GM19043 (cell line): ENCODE measurements at regions not wholly inside any gene's neighbourhood (a gene's known extent, or its start where the extent isn't known, plus 50 kb on each side); places are given as distances from the start of the nearest gene placed in this dataset.

ENCODE experiments used
- ATAC-seq: cut with Tn5 transposase; IDR thresholded peaks from one replicate; pipeline ENCODE4 v1.9.1; 2021; ENCODE audit warnings: low read depth; ENCODE audit not compliant: unreplicated experiment

DNA sequence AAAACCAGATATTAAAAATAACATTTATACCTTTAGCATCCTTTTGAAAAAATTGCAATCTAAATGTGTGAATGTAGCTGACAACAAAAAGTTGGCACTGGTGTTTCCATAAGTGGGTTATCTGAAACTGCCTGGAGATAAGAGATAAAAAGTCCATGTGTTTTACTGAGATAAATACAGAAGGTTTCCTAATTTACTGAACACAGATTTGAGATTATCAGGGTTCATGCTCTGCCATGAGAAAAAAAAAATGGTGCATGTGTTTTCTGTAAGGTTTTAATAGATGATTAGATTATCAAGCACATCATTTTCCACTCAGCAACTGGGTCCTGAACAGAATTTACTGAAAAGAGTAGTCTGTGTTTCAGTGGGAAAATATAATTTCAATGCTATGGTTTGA is 326.2 kb upstream of the SLIT2 start:
- no peak for ATAC-seq

- no peak for ATAC-seq
These were observed 326.9 kb upstream of the SLIT2 start for GRCh38 chr4:19924761-19925160.

DNA sequence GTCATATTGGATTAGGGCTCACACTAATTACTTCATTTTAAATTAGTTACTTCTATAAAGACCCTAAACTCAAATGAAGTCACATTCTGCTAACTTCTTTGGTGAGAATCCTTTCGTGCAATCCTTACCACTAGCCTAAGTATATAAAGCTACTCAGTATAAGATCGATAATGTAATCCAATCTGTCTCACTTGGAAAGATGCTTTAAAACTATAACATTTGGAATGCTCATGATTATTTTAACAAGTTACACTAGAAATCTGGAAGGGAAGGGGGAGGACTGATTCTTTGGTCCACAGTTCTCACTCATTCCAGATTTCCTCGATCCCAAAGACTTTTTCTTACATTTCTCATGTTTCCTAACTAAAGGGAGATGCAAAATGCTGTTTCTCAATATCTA is 336.4 kb upstream of the SLIT2 start:
- ATAC-seq = no peak

DNA sequence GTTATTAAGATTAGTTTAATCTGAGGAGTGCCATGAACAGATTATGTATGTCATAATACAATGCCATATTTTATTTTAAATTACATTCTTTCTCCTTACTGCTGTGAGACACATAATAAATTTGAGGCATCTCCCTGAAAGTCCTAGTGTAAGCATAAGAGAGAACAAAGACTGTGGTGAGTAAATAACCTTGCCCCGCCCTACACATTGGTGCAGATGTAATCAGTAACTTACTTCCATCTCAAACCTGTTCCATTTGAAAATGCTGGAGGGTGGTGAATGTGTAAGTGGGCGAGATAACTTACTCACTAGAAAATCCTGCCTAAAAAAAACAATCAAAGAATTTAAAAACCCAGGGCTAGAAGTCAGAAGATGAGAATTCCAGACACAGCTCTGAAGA is 338.1 kb upstream of the SLIT2 start:
- ATAC-seq = no peak

DNA sequence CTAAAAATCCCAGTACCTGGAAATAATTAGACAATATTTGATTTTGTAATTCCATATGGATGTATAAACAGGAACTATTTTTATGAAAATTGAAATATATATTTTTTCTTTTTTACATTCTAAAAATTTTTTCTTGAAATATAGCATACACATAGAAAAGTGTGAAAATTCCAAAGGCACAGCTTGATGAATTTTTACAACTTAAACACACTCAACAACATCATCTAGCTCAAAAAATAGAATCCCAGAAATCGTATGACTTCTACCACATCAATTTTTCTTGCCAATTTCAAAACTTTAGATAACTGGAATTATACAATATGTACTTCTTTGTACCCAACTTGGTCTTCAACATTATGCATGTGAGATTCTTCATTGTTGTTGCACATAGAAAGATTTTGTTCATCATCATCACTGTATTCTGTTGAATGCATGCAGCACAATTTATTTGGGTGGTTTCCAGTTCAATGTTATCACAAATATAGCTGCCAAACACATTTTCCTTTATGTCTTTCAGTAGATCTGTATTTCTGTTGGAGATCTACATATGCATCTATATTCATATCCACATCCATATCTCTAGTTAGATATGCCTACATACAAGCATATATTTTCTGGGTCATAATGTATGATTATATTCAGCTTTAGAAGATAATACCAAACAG is 340.7 kb upstream of the SLIT2 start:
- ATAC-seq = no peak

DNA sequence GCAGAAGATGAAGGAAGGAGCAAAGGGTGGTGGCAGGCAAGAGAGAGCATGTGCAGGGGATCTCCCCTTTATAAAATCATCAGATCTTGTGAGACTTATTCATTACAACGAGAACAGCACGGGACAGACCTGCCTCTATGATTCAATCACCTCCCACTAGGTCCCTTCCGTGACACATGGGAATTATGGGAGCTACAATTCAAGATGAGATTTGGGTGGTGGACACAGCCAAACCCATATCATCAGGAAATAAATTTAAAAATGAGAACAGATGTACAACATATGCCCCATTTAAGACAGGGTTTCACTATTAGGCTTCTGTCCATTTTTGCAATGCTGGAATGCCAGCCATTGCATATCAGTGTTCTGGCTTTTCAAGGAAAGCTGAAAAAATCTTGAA is 346.7 kb upstream of the SLIT2 start:
- no peak for ATAC-seq

DNA sequence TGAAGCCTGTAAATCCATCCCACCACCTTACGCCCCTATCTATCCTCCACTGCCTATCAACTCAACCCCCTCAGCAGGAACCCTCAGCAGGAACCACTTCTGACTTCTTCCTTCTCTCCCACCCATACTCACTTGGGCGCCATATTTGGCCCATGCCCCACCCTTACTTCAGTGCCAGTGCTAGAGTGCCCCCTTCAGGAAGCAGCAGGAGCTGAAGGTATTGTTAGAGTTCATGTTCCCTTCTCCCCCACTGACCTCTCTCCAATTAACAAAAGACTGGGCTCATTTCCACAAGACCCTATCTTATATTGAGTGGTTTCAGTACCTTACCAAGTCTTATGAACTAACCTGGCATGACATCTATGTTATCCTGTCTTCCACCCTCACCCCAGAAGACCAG is 363.1 kb upstream of the SLIT2 start:
- no peak for ATAC-seq

DNA sequence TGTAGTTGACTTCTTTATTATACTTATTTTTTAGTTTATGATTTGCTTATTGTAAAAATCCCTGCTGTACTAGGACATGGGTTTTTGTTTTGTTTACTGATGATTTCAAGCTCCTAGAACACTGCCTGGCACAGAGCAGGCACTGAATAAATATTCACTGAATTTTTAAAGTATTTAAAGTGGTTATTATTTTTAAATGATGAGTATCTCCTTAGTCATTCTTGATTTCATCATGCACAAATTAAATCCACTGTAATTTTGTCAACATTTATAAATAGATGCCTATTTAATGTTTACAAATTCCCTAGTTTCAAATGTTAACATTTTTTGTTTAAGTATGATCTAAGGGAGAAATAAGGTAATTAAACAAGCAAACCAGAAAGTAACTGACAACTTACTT is 367.9 kb upstream of the SLIT2 start:
- no peak for ATAC-seq

DNA sequence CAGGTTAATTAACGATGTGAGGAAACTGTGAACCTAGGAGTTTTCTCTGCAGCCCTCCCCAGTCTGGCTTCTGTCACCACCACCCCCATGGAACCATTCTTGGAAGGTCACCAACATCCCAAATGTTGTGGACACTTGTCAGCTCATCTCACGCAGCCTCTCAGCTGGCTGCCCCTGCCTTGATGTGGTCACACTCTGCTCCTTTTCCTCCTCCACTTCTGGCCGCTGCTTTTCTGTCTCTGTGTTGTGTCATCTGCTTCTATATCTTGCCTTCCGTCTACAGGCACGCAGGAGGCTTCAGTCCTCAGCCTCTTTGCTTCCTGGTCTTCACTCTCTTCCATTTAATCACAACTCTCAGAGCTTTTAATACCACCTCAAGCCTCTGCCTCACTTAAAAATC is 371.5 kb upstream of the SLIT2 start:
- ATAC-seq = no peak

DNA sequence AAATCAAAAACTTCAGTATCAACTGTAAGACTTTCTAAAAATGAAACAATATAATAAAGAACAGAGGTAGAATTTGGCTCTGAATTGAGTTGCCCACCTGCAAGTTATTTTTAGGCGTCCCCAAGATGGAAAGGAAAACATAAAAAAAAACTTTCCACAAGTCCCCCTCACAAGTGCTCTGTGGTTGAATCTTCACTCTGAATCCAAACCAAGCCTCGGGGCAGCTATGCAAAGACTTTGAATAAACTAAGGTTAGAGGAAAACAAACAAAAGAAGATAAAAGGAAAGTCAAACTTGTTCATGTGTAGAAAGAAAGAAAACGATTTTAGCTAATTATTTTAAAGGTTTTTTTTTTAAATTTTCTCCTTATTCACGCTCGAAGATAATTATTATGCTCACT is 372.4 kb upstream of the SLIT2 start:
- no peak for ATAC-seq

DNA sequence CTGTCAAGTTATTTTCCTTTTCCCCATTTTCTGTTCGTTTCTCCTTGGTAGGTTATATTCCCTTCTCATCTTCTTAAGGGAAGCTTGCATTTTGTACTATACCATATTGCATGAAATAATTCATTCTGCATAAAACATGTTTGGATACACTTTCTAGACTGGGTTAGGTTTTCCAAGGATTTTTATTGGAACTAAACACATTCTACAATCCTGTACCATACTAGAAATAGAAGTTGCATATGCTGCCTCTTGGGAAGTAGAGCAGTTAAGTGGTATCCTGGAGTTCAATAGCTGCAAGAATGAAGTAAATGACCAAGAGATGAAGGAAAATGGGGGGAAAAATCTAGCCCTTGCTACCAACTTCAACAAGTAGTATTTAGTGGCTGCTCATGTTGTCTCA is 393.7 kb upstream of the SLIT2 start:
- ATAC-seq = no peak

GRCh38 chr4:19857380-19857779 is 394.3 kb upstream of the SLIT2 start:
- ATAC-seq = no peak

DNA sequence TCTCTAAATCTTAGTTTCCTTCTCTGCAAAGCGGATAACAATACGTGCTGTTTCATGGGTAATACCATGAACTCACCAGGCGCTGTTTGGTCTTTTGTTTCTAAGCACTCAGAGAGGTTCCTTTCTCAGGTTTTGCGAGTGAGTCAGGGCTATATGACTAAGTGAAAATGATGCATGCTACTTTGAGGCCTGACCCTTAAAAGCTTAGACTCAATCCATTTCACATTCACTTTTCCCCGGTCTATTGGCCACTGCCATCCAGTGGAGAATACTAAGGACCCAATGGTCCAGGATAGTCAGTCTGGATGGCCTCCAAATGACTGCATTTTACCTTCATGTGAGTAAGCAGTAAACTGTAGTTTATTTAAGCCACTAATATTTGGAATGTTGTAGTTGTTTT is 400.8 kb upstream of the SLIT2 start:
- no peak for ATAC-seq

GRCh38 chr4:19844446-19844845 is 407.3 kb upstream of the SLIT2 start:
- ATAC-seq = no peak

GRCh38 chr4:19842471-19842870 is 409.2 kb upstream of the SLIT2 start:
- no peak for ATAC-seq

DNA sequence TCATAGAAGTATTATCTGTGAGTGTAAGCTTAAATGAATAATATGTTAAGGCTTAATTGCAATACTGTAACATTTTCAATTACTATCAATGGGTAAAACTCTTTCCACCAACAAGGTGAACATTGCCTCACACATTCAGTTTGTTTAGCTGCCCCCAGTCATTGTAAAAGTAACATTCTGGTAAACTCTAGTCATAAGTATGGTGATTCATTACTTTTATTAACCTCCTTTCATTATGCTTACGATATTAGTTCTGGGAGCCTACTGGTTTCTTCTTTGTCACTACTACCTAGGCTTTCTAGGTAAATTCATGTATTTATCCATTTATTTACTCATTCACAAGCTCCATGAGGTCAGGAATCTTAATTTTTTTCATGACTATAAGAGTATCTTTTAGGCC is 412.8 kb upstream of the SLIT2 start:
- ATAC-seq = no peak

GRCh38 chr4:19835429-19835828 is 416.3 kb upstream of the SLIT2 start:
- ATAC-seq = no peak

GRCh38 chr4:19832411-19832810 is 419.3 kb upstream of the SLIT2 start:
- ATAC-seq = no peak

DNA sequence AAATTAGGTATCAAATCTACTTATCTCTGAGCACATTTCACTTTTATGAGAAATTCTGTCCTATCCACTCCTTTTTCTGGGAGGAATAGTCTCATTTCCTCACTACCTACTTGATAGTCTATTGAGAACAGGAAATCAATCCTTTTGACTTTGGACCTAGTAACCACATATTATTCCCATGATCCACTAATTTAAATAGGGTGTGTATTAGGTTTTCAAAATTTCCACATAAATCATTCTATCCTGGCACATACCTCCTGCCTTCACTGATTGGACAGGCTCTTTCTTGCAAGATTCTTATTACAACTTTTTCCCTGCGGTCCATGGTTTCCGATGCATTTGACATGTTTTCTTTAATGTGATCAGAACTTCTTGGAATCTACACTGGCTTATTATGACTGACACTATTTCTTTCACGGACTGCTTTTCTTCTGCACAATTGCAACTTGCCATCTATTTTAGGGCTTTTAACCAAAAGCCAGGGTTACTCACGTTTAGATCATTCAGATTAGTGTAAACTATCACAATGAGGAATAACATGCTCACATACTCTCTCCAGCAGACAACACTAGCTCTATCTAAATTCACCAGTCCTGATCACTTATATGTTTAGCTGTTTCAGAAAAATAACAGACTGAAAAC is 419.9 kb upstream of the SLIT2 start:
- no peak for ATAC-seq

GRCh38 chr4:19829101-19829500 is 422.6 kb upstream of the SLIT2 start:
- no peak for ATAC-seq

DNA sequence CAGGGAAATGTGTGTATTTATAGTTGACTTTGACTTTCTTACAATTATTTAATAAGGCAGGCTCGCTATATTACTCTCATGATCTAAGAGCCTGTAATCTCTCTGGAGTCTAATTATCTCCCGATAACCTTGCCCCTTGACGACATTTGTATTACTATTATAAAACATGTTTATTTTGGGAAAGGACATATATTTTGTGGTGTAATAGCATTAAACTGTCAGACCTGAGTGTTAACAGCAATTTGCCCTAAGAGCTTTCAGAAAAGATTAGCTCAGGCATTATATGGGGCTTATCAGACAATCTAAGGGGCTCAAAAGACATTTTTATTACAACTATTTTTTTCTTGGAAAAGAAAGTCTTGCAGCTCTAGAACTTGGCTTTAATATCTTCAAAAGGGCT is 427.9 kb upstream of the SLIT2 start:
- no peak for ATAC-seq

DNA sequence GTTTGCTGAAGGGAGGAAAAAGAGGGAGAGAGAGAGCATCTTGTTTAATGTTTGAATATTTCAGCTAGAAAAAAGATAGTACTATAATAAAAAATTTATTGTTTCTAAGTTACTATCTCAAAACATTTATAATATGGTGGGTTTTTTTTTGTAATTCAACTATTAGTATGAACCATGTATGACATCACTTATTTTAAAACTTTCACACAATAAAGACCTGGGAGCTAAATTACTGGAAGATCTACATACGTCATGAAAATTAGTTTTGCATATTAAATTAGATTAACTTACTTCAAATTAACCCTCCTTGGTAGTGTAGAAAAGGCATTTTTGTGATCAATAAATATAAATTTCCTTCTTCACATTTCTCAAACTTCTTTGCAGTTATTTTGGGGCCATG is 432.0 kb upstream of the SLIT2 start:
- no peak for ATAC-seq

GRCh38 chr4:19809989-19810388 is 441.7 kb upstream of the SLIT2 start:
- no peak for ATAC-seq
